Vagina (tissue), 2 donors: ENCODE measurements at regions not wholly inside any gene's neighbourhood (a gene's known extent, or its start where the extent isn't known, plus 50 kb on each side); places are given as distances from the start of the nearest gene placed in this dataset.

Experiments
- CTCF ChIP-seq, 3 experiments: fragments of 450-650 bp in 2 of 3; fragments of 200-600 bp in 1 of 3; sonication (generic) in 1 of 3; IDR thresholded peaks; one replicate each; pipeline ENCODE4 v1.5.1; 2017 to 2019; ENCODE audit warnings: antibody characterized with exemption in 3 of 3, mild to moderate bottlenecking in 2 of 3, moderate library complexity in 2 of 3
- POLR2A ChIP-seq, 2 donors: fragments of 450-650 bp; IDR thresholded peaks; one replicate each; pipeline ENCODE4 v1.6.1; 2017; ENCODE audit warnings: antibody characterized with exemption in 2 of 2, mild to moderate bottlenecking in 2 of 2, moderate library complexity in 2 of 2
- POLR2AphosphoS5 ChIP-seq, 2 donors: sonication (generic); formaldehyde crosslinking; IDR thresholded peaks; one replicate each; pipeline ENCODE4 v1.9.0; 2017; ENCODE audit warnings: antibody characterized with exemption in 2 of 2, mild to moderate bottlenecking in 2 of 2, low read depth in 1 of 2; ENCODE audit not compliant: insufficient read depth in 1 of 2

GRCh38 chr4:95963456-95963855, 123.6 kb downstream of the PDHA2 start:
- TF ChIP-seq CTCF (IDR thresholded peaks at IDR 0.05) (no peak), POLR2A (IDR thresholded peaks at IDR 0.05) (no peak), POLR2AphosphoS5 (IDR thresholded peaks at IDR 0.05; ENCODE audit: insufficient read depth in 1 of 2, low read depth in 1 of 2) (no peak)
